ENCODE measurements at regions not wholly inside any gene's neighbourhood (a gene's known extent, or its start where the extent isn't known, plus 50 kb on each side); places are given as distances from the start of the nearest gene placed in this dataset.

- TF ChIP-seq POLR2AphosphoS5 (IDR thresholded peaks at IDR 0.05; ENCODE audit: low read depth, low read length) (no peak), SPI1 (IDR thresholded peaks at IDR 0.05; ENCODE audit: low read depth, low read length) (no peak), POLR2A (IDR thresholded peaks at IDR 0.05; ENCODE audit: low read depth, low read length) (no peak)
These were observed 467.4 kb upstream of the SORCS1 start for GRCh38 chr10:107631876-107632275.
